Trophoblast cell (in vitro differentiated cells and primary cell): ENCODE measurements at regions not wholly inside any gene's neighbourhood (a gene's known extent, or its start where the extent isn't known, plus 50 kb on each side); places are given as distances from the start of the nearest gene placed in this dataset.

Source experiments
- DNase-seq, 2 donors: peaks; one replicate each; pipeline ENCODE4 v3.0.0-alpha.2; 2016
- H2AFZ ChIP-seq: 2 replicates; pipeline ENCODE4 v1.6.1; 2013; ENCODE audit warnings: low read length, moderate library complexity, mild to moderate bottlenecking; ENCODE audit not compliant: insufficient read depth, poor library complexity
- H2AK5ac ChIP-seq: 2 replicates; pipeline ENCODE4 v1.6.1; 2013; ENCODE audit warnings: mild to moderate bottlenecking, low read length
- H2BK120ac ChIP-seq: 2 replicates; pipeline ENCODE4 v1.6.1; 2013; ENCODE audit warnings: low read length, mild to moderate bottlenecking, moderate library complexity; ENCODE audit not compliant: insufficient read depth, poor library complexity
- H2BK12ac ChIP-seq: 2 replicates; pipeline ENCODE4 v1.6.1; 2013; ENCODE audit warnings: mild to moderate bottlenecking, low read length, moderate library complexity
- H2BK5ac ChIP-seq: 2 replicates; pipeline ENCODE4 v1.6.1; 2013; ENCODE audit warnings: low read length, low read depth, moderate library complexity, mild to moderate bottlenecking; ENCODE audit not compliant: poor library complexity
- H3K14ac ChIP-seq: 2 replicates; pipeline ENCODE4 v1.6.1; 2013; ENCODE audit warnings: mild to moderate bottlenecking, low read length
- H3K18ac ChIP-seq: 2 replicates; pipeline ENCODE4 v1.6.1; 2013; ENCODE audit warnings: mild to moderate bottlenecking, low read length
- H3K23ac ChIP-seq: 2 replicates; pipeline ENCODE4 v1.6.1; 2013; ENCODE audit warnings: low read length
- H3K27ac ChIP-seq: 2 replicates; pipeline ENCODE4 v1.5.1; 2013; ENCODE audit warnings: low read depth, mild to moderate bottlenecking, inconsistent platforms, low read length, moderate library complexity
- H3K27me3 ChIP-seq: 2 replicates; pipeline ENCODE4 v1.6.1; 2013; ENCODE audit warnings: inconsistent platforms, mild to moderate bottlenecking, low read length, moderate library complexity; ENCODE audit not compliant: insufficient read depth
- H3K36me3 ChIP-seq, 2 experiments: 1 replicate in 1 of 2; 2 replicates in 1 of 2; pipeline ENCODE4 v1.6.1; 2013; ENCODE audit warnings: low read length in 2 of 2, mild to moderate bottlenecking in 2 of 2, moderate library complexity in 1 of 2; ENCODE audit not compliant: insufficient read depth in 2 of 2, control insufficient read depth in 1 of 2
- H3K4ac ChIP-seq: 2 replicates; pipeline ENCODE4 v1.6.1; 2013; ENCODE audit warnings: low read depth, mild to moderate bottlenecking, low read length, moderate library complexity
- H3K4me1 ChIP-seq, 2 experiments: 1 replicate in 1 of 2; 2 replicates in 1 of 2; pipeline ENCODE4 v1.6.1; 2013; ENCODE audit warnings: low read length in 2 of 2, mild to moderate bottlenecking in 2 of 2, moderate library complexity in 1 of 2; ENCODE audit not compliant: insufficient read depth in 2 of 2, control insufficient read depth in 1 of 2
- H3K4me2 ChIP-seq: 2 replicates; pipeline ENCODE4 v1.6.1; 2013; ENCODE audit warnings: inconsistent platforms, mild to moderate bottlenecking, low read length, moderate library complexity
- H3K4me3 ChIP-seq: 2 replicates; pipeline ENCODE4 v1.5.1; 2013; ENCODE audit warnings: mild to moderate bottlenecking, low read depth, low read length, inconsistent platforms
- H3K79me1 ChIP-seq: one replicate; pipeline ENCODE4 v1.6.1; 2013; ENCODE audit warnings: low read length
- H3K79me2 ChIP-seq: 2 replicates; pipeline ENCODE4 v1.6.1; 2013; ENCODE audit warnings: low read length, mild to moderate bottlenecking; ENCODE audit not compliant: control insufficient read depth, insufficient read depth, poor library complexity
- H3K9ac ChIP-seq: 2 replicates; pipeline ENCODE4 v1.6.1; 2013; ENCODE audit warnings: mild to moderate bottlenecking, low read length
- H3K9me3 ChIP-seq: 2 replicates; pipeline ENCODE4 v1.6.1; 2013; ENCODE audit warnings: low read depth, mild to moderate bottlenecking, control low read depth, inconsistent platforms, low read length; ENCODE audit not compliant: insufficient read depth
- H4K12ac ChIP-seq: 2 replicates; pipeline ENCODE4 v1.6.1; 2013; ENCODE audit warnings: low read depth, mild to moderate bottlenecking, low read length, moderate library complexity
- H4K8ac ChIP-seq: 2 replicates; pipeline ENCODE4 v1.6.1; 2013; ENCODE audit warnings: low read depth, mild to moderate bottlenecking, low read length, moderate library complexity
- H4K91ac ChIP-seq: one replicate; pipeline ENCODE4 v1.6.1; 2013; ENCODE audit warnings: low read depth, mild to moderate bottlenecking, low read length, moderate library complexity
- WGBS: extraction: QIAGEN DNeasy Blood & Tissue Kit; methylation state at CpG from one replicate; pipeline ENCODE4 v1.1.7; 2013; ENCODE audit warnings: missing lambda C conversion rate; ENCODE audit not compliant: insufficient read length, insufficient coverage; ENCODE audit errors: extremely low coverage; 5-methylcytosine and 5-hydroxymethylcytosine counted together

- no peaks in the 10 kb centered on the region for H3K9me3 ChIP-seq
- H3K23ac ChIP-seq, result peak overlapping the region; percentile 5
- no peak overlapping the region for H4K8ac ChIP-seq
- H2BK5ac ChIP-seq, result no peak overlapping the region
- H3K79me1 ChIP-seq, result peaks cover 12% of the 10 kb centered on the region
- no peaks in the 10 kb centered on the region for H3K36me3 ChIP-seq
- H3K9ac ChIP-seq, result no peak overlapping the region
- H3K4me1 ChIP-seq, result peaks cover 18 to 27% of the 10 kb centered on the region in 2 experiments
- no peak overlapping the region for H3K14ac ChIP-seq
- no CpG with 5 or more reads among the region's 5 CpGs for WGBS
- no peak overlapping the region for H3K27ac ChIP-seq
- H3K4ac ChIP-seq, result no peak overlapping the region
- H3K4me3 ChIP-seq, result no peak overlapping the region
- H4K91ac ChIP-seq, result peak overlapping the region; percentile 33
- H3K4me2 ChIP-seq, result no peak overlapping the region
- H3K18ac ChIP-seq, result no peak overlapping the region
- no peaks in the 10 kb centered on the region for H3K79me2 ChIP-seq
- DNase-seq, result no peak
- no peaks in the 10 kb centered on the region for H3K27me3 ChIP-seq
- peak overlapping the region; percentile 65 for H2AK5ac ChIP-seq
- no peak overlapping the region for H2AFZ ChIP-seq
- peak overlapping the region; percentile 84 for H2BK12ac ChIP-seq
- H4K12ac ChIP-seq, result no peak overlapping the region
- H2BK120ac ChIP-seq, result no peak overlapping the region
Measured at GRCh38 chr9:86642721-86643120, 288.5 kb upstream of the TUT7 start.

DNA sequence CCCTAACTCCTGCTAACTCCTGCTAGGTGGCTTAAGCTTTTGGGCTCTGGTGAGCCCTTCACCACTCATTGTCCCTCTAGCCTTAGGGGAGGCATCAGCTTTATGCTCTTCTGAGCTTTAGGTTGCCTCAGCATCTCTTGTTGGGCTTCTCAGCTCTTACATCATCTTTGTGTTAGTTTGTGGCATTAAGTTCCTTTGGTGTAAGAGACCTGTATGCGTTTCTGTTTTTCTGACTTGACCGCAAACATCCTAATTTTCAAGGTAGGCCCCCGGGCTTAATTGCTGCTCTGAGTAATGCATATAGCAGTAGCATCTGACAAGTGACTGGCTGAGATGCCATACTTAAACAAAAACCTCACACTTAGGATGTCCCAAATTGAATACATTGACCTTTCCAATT is 287.8 kb upstream of the TUT7 start:
- Histone ChIP-seq H3K9ac (no peak overlapping the region), H3K27ac (no peak overlapping the region), H3K9me3 (no peaks in the 10 kb centered on the region), H2AK5ac (no peak overlapping the region), H3K23ac (no peak overlapping the region), H3K14ac (no peak overlapping the region), H3K79me1 (peaks cover 12% of the 10 kb centered on the region), H3K18ac (no peak overlapping the region), H3K79me2 (no peaks in the 10 kb centered on the region), H4K12ac (no peak overlapping the region), H2BK12ac (no peak overlapping the region), H3K4ac (no peak overlapping the region), H3K4me3 (no peak overlapping the region), H3K4me1 (peaks cover 18 to 30% of the 10 kb centered on the region in 2 experiments), H2BK5ac (no peak overlapping the region), H3K27me3 (no peaks in the 10 kb centered on the region), H4K91ac (no peak overlapping the region), H2BK120ac (no peak overlapping the region), H3K4me2 (no peak overlapping the region), H2AFZ (no peak overlapping the region), H4K8ac (no peak overlapping the region), H3K36me3 (no peaks in the 10 kb centered on the region)
- WGBS, result no CpG with 5 or more reads among the region's 3 CpGs
- DNase-seq, result peak; percentile 60 to 65

DNA sequence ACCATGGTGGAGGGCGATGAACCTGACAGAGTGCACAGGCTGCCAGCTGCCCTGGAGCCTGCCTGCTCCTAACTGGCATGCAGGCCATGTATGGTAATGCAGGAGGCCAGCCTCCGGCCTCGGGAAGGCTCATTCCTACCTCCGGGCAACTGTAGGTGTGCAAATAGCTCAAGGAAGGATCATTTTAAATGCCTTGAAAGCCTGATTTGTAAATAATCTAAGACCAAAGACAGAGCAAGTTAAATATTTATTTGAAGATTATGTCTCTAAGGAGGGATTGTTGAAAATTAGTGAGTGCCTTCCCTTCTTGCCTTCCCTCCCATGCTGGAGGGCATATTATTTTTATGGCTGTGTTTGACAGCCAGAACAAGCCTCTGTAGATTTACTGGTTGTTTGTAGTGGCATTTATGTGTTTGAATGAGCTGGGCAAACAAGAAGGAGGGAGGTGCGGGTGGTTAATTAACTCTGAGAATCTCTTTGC is 285.7 kb upstream of the TUT7 start:
- Histone ChIP-seq H4K91ac (no peak overlapping the region), H3K23ac (no peak overlapping the region), H2AFZ (no peak overlapping the region), H3K27me3 (no peaks in the 10 kb centered on the region), H2AK5ac (no peak overlapping the region), H3K4me1 (peaks cover 18 to 31% of the 10 kb centered on the region in 2 experiments), H3K79me2 (no peaks in the 10 kb centered on the region), H2BK120ac (no peak overlapping the region), H4K12ac (no peak overlapping the region), H3K18ac (no peak overlapping the region), H3K4me3 (no peak overlapping the region), H3K27ac (no peak overlapping the region), H2BK12ac (peak overlapping the region; percentile 55), H3K9me3 (no peaks in the 10 kb centered on the region), H3K4ac (no peak overlapping the region), H3K36me3 (no peaks in the 10 kb centered on the region), H2BK5ac (no peak overlapping the region), H4K8ac (no peak overlapping the region), H3K79me1 (peaks cover 12% of the 10 kb centered on the region), H3K14ac (no peak overlapping the region), H3K9ac (no peak overlapping the region), H3K4me2 (no peak overlapping the region)
- WGBS, result no CpG with 5 or more reads among the region's 5 CpGs
- peak; percentile 45 to 65 for DNase-seq

- no peak overlapping the region for H3K4ac ChIP-seq
- DNase-seq, result no peak
- WGBS, result no CpG with 5 or more reads among the region's 2 CpGs
Measured at GRCh38 chr9:86639287-86639686, 285.1 kb upstream of the TUT7 start.

More at GRCh38 chr9:86639287-86639686, 285.1 kb upstream of the TUT7 start:
- Histone ChIP-seq H3K23ac (no peak overlapping the region), H3K4me3 (no peak overlapping the region), H3K9ac (no peak overlapping the region), H3K27ac (no peak overlapping the region), H3K18ac (no peak overlapping the region), H4K8ac (no peak overlapping the region), H3K14ac (no peak overlapping the region), H3K27me3 (no peaks in the 10 kb centered on the region), H3K9me3 (peaks cover 2% of the 10 kb centered on the region), H2BK5ac (no peak overlapping the region), H3K4me1 (peaks cover 18 to 29% of the 10 kb centered on the region in 2 experiments), H2BK12ac (peak overlapping the region; percentile 11), H3K36me3 (peaks cover 0 to 2% of the 10 kb centered on the region in 2 experiments), H3K79me2 (no peaks in the 10 kb centered on the region), H3K4me2 (no peak overlapping the region), H4K91ac (no peak overlapping the region), H4K12ac (no peak overlapping the region), H2AK5ac (no peak overlapping the region), H2AFZ (no peak overlapping the region), H3K79me1 (peaks cover 12% of the 10 kb centered on the region), H2BK120ac (no peak overlapping the region)
